ENCODE measurements at regions not wholly inside any gene's neighbourhood (a gene's known extent, or its start where the extent isn't known, plus 50 kb on each side); places are given as distances from the start of the nearest gene placed in this dataset.

DNA sequence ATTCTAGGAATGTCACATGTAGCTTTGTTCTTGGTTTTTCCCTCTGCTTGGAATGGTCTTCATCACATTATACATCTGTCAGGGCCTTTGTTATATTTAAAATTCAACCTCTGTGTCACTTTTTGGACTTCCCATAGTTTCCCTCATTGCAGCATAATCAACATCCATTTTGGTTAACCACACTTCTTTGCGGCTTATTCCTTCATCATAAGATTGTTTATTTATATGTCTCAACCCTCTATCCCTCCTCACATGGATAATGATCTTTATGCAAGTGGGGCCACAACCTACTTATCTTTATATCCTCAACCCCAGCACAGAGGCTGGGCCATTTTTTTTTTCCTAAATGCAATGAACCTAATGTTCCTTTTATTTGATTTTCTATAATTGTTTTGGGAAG, 260.0 kb upstream of the THBS1 start:
- no peaks in the 10 kb centered on the region for H3K27me3 ChIP-seq (replicated peaks; ENCODE audit: insufficient read depth, low read length)
- no peaks in the 10 kb centered on the region for H3K79me2 ChIP-seq (ENCODE audit: low read length)
- no peaks in the 10 kb centered on the region for H4K20me1 ChIP-seq (ENCODE audit: insufficient read depth, low read length)
- no peak overlapping the region for H3K4me2 ChIP-seq (ENCODE audit: low read depth, low read length)
- no peak overlapping the region for H3K27ac ChIP-seq (ENCODE audit: low read length)
- H3K9me3 ChIP-seq (replicated peaks; ENCODE audit: insufficient read depth, low read length), result no peaks in the 10 kb centered on the region
- H3K4me3 ChIP-seq (ENCODE audit: low read length), result no peak overlapping the region
- no peak for TF ChIP-seq EZH2phosphoT487 (IDR thresholded peaks at IDR 0.05; ENCODE audit: low read length)
- TF ChIP-seq, protein P1, sequence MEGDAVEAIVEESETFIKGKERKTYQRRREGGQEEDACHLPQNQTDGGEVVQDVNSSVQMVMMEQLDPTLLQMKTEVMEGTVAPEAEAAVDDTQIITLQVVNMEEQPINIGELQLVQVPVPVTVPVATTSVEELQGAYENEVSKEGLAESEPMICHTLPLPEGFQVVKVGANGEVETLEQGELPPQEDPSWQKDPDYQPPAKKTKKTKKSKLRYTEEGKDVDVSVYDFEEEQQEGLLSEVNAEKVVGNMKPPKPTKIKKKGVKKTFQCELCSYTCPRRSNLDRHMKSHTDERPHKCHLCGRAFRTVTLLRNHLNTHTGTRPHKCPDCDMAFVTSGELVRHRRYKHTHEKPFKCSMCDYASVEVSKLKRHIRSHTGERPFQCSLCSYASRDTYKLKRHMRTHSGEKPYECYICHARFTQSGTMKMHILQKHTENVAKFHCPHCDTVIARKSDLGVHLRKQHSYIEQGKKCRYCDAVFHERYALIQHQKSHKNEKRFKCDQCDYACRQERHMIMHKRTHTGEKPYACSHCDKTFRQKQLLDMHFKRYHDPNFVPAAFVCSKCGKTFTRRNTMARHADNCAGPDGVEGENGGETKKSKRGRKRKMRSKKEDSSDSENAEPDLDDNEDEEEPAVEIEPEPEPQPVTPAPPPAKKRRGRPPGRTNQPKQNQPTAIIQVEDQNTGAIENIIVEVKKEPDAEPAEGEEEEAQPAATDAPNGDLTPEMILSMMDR (IDR thresholded peaks at IDR 0.05; ENCODE audit: low read length), result no peak
- no peak for TF ChIP-seq EZH2 (optimal IDR thresholded peaks at IDR 0.05; ENCODE audit: low read depth, low read length)
- H3K9ac ChIP-seq (ENCODE audit: low read length), result no peak overlapping the region
- H2AFZ ChIP-seq (ENCODE audit: low read length), result no peak overlapping the region
- no peaks in the 10 kb centered on the region for H3K9me2 ChIP-seq (replicated peaks; ENCODE audit: insufficient read depth, low read length)
- no peaks in the 10 kb centered on the region for H3K36me3 ChIP-seq (replicated peaks; ENCODE audit: insufficient read depth, low read length)
- no peak for DNase-seq
- H3F3A ChIP-seq (ENCODE audit: insufficient read depth, low read length), result no peaks in the 10 kb centered on the region
- H3K4me1 ChIP-seq (ENCODE audit: low read length), result no peaks in the 10 kb centered on the region

- Histone ChIP-seq H3K27me3 (replicated peaks; ENCODE audit: insufficient read depth, low read length) (no peaks in the 10 kb centered on the region), H3K79me2 (ENCODE audit: low read length) (no peaks in the 10 kb centered on the region), H4K20me1 (ENCODE audit: insufficient read depth, low read length) (no peaks in the 10 kb centered on the region), H3K36me3 (replicated peaks; ENCODE audit: insufficient read depth, low read length) (no peaks in the 10 kb centered on the region), H3K27ac (ENCODE audit: low read length) (no peak overlapping the region), H3F3A (ENCODE audit: insufficient read depth, low read length) (no peaks in the 10 kb centered on the region), H3K9ac (ENCODE audit: low read length) (no peak overlapping the region), H3K4me3 (ENCODE audit: low read length) (no peak overlapping the region), H2AFZ (ENCODE audit: low read length) (no peak overlapping the region), H3K9me2 (replicated peaks; ENCODE audit: insufficient read depth, low read length) (no peaks in the 10 kb centered on the region), H3K4me2 (ENCODE audit: low read depth, low read length) (no peak overlapping the region), H3K9me3 (replicated peaks; ENCODE audit: insufficient read depth, low read length) (no peaks in the 10 kb centered on the region), H3K4me1 (ENCODE audit: low read length) (no peaks in the 10 kb centered on the region)
- TF ChIP-seq, protein P1 (IDR thresholded peaks at IDR 0.05; ENCODE audit: low read length), result no peak
- TF ChIP-seq EZH2 (optimal IDR thresholded peaks at IDR 0.05; ENCODE audit: low read depth, low read length) (no peak), EZH2phosphoT487 (IDR thresholded peaks at IDR 0.05; ENCODE audit: low read length) (no peak)
- no peak for DNase-seq
Observed at GRCh38 chr15:39321977-39322376, 258.9 kb upstream of the THBS1 start.

GRCh38 chr15:39323157-39323556, 257.7 kb upstream of the THBS1 start:
- Histone ChIP-seq H3K9me3 (replicated peaks; ENCODE audit: insufficient read depth, low read length) (no peaks in the 10 kb centered on the region), H2AFZ (ENCODE audit: low read length) (no peak overlapping the region), H3K79me2 (ENCODE audit: low read length) (no peaks in the 10 kb centered on the region), H3K4me2 (ENCODE audit: low read depth, low read length) (no peak overlapping the region), H3K9me2 (replicated peaks; ENCODE audit: insufficient read depth, low read length) (no peaks in the 10 kb centered on the region), H3K4me3 (ENCODE audit: low read length) (no peak overlapping the region), H3K36me3 (replicated peaks; ENCODE audit: insufficient read depth, low read length) (no peaks in the 10 kb centered on the region), H3K9ac (ENCODE audit: low read length) (no peak overlapping the region), H4K20me1 (ENCODE audit: insufficient read depth, low read length) (no peaks in the 10 kb centered on the region), H3K4me1 (ENCODE audit: low read length) (no peaks in the 10 kb centered on the region), H3K27me3 (replicated peaks; ENCODE audit: insufficient read depth, low read length) (no peaks in the 10 kb centered on the region), H3K27ac (ENCODE audit: low read length) (no peak overlapping the region), H3F3A (ENCODE audit: insufficient read depth, low read length) (no peaks in the 10 kb centered on the region)
- no peak for DNase-seq
- TF ChIP-seq, protein P1 (IDR thresholded peaks at IDR 0.05; ENCODE audit: low read length), result no peak
- no peak for TF ChIP-seq EZH2 (optimal IDR thresholded peaks at IDR 0.05; ENCODE audit: low read depth, low read length)
- TF ChIP-seq EZH2phosphoT487 (IDR thresholded peaks at IDR 0.05; ENCODE audit: low read length), result no peak

Data from MM.1S (cell line).